IPS-NIHi11 (cell line): ENCODE measurements at regions not wholly inside any gene's neighbourhood (a gene's known extent, or its start where the extent isn't known, plus 50 kb on each side); places are given as distances from the start of the nearest gene placed in this dataset.
"Not testable (repeated sequence)": the region's sequence is repeated elsewhere in the genome, so short reads cannot be mapped to it uniquely, and the experiment has no call there.

Experiments used
- DNase-seq: peaks from one replicate; pipeline ENCODE4 v3.0.0; 2012; ENCODE audit warnings: mixed read lengths, low spot score

DNA sequence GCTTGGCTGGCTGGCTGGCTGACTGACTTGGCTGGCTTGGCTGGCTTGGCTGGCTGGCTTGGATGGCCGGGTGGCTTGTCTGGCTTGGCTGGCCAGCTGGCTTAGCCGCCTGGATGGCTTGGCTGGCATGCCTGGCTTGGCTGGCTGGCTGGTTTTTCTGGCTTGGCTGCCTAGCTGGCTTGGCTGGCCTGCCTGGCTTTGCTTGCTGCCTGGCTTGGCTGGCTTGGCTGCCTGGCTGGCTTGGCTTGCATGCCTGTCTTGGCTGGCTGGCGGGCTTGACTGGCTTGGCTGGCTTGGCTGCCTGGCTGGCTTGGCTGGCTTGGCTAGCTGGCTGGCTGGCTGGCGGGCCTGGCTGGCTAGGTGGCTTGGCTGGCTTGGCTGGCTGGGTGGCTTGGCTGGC, 2830.5 kb downstream of the RPIA start:
- DNase-seq, result not testable (repeated sequence)

GRCh38 chr2:91522877-91523276, 2831.4 kb downstream of the RPIA start:
- not testable (repeated sequence) for DNase-seq

- DNase-seq, result not testable (repeated sequence)
These were observed 2832.3 kb downstream of the RPIA start for GRCh38 chr2:91523751-91524150.

DNA sequence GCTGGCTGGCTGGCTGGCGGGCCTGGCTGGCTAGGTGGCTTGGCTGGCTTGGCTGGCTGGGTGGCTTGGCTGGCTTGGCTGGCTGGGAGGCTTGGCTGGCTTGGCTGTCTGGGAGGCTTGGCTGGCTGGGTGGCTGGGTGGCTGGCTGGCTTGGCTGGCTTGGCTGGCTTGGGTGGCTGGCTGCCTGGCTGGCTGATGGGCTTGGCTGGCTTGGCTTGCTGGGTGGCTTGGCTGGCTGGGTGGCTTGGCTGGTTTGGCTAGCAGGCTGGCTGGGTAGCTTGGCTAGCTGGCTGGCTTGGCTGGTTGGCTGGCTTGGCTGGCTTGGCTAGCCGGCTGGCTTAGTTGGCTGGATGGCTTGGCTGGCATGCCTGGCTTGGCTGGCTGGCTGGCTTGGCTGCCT, 2834.1 kb downstream of the RPIA start:
- DNase-seq, result not testable (repeated sequence)

DNA sequence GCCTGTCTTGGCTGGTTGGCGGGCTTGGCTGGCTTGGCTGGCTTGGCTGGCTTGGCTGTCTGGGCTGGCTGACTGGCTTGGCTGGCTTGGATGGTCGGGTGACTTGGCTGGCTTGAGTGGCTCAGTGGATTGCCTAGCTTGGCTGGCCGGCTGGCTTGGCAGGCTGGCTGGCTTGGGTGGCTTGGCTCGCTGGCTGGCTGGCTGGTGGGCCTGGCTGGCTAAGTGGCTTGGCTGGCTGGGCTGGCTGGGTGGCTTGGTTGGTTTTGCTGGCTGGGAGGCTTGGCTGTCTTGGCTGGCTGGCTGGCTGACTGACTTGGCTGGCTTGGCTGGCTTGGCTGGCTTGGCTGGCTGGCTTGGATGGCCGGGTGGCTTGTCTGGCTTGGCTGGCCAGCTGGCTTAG, 2834.6 kb downstream of the RPIA start:
- DNase-seq, result not testable (repeated sequence)

DNA sequence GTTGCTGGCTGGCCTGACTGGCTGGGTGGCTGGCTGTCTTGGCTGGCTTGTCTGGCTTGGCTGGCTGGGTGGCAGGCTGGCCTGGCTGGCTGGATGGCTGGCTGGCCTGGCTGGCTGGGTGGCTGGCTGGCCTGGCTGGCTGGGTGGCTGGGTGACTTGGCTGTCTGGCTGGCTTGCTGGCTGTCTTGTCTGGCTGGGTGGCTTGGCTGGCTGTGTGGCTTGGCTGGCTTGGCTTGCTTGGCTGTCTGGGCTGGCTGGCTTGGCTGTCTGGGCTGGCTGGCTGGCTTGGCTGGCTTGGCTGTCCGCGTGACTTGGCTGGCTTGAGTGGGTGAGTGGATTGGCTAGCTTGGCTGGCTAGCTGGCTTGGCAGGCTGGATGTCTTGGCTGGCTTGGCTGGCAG, 2835.6 kb downstream of the RPIA start:
- not testable (repeated sequence) for DNase-seq

DNA sequence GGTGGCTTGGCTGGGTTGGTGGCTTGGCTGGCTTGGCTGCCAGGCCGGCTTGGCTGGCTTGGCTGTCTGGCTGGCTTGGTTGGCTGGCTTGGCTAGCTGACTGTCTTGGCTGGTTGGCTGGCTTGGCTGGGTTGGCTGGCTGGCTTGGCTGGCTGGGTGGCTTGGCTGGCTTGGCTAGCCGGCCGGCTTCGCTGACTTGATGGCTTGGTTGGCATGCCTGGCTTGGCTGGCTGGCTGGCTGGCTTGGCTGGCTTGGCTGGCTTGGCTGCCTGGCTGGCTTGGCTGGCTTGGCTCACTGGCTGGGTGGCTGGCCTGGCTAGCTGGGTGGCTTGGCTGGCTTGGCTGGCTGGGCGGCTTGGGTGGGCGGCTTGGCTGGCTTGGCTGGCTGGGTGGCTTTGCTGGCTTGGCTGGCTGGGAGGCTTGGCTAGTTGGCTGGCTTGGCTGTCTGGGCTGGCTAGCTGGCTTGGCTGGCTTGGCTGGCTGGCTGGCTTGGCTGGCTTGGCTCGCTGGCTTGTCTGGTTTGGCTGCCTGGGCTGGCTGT, 2836.1 kb downstream of the RPIA start:
- not testable (repeated sequence) for DNase-seq

DNA sequence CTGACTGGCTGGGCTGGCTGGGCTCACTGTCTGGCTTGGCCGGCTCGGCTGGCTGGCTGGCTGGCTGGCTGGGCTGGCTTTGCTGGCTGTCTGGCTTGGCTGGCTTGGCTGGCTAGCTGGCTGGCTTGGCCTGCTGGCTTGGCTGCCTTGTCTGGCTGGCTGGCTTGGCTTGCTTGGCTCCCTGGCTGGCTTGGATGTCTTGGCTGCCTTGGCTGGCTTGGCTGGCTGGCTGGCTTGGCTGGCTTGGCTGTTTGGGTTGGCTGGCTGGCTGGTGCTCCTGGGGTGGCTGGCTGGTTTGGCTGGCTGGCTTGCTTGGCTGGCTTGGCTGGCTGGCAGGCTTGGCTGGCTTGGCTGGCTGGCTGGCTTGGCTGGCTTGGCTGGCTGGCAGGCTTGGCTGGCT, 2836.9 kb downstream of the RPIA start:
- not testable (repeated sequence) for DNase-seq

DNA sequence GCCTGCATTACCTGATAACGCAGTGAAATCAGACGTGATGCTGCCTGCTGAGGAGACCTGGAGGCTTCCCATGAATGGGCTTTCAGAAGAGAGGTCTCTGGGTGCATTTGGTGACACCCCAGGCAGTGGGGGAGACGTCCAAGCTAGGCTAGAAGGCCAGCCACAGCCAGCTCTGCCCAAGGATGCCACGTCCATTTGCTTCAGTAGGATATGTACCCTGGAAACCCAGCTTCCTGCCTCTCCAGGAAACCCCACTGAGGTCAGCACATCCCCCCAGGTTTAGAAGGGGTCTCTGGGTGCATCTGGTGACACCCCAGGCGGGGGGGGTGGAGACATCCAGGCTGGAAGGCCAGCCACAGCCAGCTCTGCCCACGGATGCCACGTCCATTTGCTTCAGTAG, 2844.6 kb downstream of the RPIA start:
- not testable (repeated sequence) for DNase-seq

- not testable (repeated sequence) for DNase-seq
These were observed 2845.2 kb downstream of the RPIA start for GRCh38 chr2:91536549-91537263.

- DNase-seq, result not testable (repeated sequence)
These were observed 2857.8 kb downstream of the RPIA start for GRCh38 chr2:91549316-91549715.

DNA sequence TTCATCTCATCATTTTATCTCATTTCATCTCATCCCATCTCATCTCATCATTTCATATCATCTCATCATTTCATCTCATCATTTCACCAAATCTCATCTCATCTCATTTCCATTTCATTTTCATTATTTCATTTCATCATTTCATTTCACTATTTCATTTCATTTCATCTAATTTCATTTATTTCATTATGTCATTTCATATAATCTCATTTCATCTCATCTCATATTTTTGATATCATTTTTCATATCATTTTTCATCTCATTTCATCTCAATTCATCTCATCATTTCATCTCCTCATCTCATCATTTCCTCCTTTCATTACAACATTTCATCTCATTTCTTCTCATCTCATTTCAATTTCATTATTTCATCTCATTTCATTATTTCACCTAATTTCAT, 2866.8 kb downstream of the RPIA start:
- not testable (repeated sequence) for DNase-seq

GRCh38 chr2:91559269-91559668, 2867.8 kb downstream of the RPIA start:
- DNase-seq, result not testable (repeated sequence)

GRCh38 chr2:91559886-91560614, 2868.6 kb downstream of the RPIA start:
- not testable (repeated sequence) for DNase-seq

DNA sequence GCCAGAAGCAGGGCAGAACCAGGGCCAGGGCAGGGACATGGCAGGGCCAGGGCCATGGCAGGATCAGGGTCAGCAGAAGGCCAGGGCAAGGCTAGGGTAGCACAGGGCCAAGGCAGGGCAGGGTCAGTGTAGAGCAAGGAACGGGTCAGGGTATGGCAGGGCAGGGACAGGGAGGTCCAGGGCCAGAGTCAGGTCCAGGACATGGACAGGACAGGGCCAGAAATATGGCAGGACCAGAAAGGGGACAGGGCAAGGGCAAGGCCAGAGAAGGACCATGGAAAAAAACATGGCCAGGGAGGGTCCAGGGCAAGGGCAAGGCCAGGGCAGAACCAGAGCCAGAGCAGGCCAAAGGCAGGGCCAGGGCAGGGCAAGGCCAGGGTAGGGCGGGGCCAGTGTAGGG, 2870.7 kb downstream of the RPIA start:
- DNase-seq, result not testable (repeated sequence)

DNA sequence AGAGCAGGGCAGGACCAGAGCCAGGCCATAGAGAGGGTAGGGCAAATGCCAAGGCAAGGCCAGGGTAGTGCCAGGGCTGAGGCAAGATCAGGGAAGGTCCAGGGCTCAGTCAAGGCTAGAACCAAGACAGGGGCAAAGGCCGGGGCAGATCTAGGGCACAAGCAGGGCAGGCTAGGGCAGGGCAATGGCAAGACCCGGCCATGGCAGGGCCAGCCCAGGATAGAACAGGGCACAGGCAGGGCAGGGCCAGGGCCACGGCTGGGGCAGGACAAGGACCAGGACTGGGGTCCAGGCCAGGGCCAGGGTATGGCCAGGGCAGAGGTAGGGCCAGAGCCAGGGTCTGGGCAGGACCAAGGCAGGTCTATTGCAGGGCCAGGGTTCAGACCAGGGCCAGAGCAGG, 2873.2 kb downstream of the RPIA start:
- not testable (repeated sequence) for DNase-seq

GRCh38 chr2:91565689-91566430, 2874.4 kb downstream of the RPIA start:
- DNase-seq, result not testable (repeated sequence)

DNA sequence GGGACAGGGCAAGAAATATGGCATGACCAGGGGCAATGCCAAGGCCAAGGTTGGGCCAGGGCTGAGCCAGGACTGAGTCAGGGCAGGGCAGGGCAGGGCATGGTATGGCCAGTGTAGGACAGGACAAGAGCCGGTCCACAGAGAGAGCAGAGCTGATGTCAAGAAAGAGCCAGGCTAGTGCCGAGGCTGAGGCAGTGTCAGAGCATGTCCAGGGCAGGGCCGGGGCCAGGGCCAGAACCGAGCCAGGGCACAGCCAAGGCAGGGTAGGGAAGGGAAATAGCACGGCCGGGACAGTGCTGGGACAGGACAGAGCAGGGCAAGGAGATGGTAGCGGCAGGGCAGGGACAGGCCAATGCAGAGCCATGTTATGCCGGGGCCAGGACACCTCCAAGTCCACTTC, 2875.1 kb downstream of the RPIA start:
- not testable (repeated sequence) for DNase-seq

DNA sequence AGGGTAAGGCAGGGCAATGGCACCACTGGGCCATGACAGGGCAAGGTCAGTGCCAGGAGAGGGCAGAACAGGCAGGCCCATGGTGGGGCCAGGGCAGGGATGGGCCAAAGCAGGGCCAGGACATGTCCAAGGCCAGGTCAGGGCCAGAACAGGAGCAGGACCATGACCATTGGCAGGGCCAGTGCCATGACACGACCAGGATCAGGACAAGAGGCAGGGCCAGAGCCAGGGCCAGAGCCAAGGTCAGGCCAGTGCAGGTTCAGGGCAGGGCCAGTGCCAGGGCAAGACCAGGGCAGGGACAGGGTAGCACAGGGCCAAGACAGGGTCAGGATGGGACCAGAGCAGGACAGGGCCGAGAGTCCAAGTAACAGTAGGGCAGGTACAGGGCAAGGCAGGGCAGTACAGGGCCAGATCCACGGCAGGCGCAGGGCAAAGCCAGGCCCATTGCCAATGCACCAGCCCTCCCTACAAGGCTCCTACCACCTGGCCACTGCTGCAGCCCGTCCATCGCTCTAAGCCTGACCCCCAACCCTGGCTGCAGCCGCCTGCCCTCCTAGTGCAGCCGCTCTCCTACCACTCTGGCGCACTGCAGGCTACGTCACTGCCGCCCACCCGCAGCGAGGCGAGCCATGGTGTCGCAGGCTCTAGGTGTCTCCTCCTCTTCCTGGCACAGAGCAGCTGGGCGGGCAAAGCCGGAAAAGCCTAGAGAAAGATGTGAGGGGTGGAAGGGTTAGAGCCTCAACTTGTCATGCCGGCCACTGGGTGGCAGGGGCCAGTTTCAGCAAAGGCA, 2876.3 kb downstream of the RPIA start:
- not testable (repeated sequence) for DNase-seq

- DNase-seq, result not testable (repeated sequence)
These were observed 2877.2 kb downstream of the RPIA start for GRCh38 chr2:91568391-91569338.
